GM20000 (cell line): ENCODE measurements at regions not wholly inside any gene's neighbourhood (a gene's known extent, or its start where the extent isn't known, plus 50 kb on each side); places are given as distances from the start of the nearest gene placed in this dataset.

Source experiments
- DNase-seq: peaks from one replicate; pipeline ENCODE4 v3.0.0; 2012; ENCODE audit warnings: low spot score
- CTCF ChIP-seq: IDR thresholded peaks from 2 replicates; pipeline ENCODE4 v1.5.1; 2012; ENCODE audit warnings: mild to moderate bottlenecking, control low read depth; ENCODE audit errors: extremely low read depth, missing control alignments

- no peak for TF ChIP-seq CTCF
- DNase-seq: no peak
Observed at GRCh38 chrX:102018208-102018607, 86.4 kb upstream of the ZMAT1 start.

- no peak for DNase-seq
- no peak for TF ChIP-seq CTCF
Observed at GRCh38 chrX:102008901-102009300, 77.1 kb upstream of the ZMAT1 start.

GRCh38 chrX:101999644-102000539 is 68.1 kb upstream of the ZMAT1 start:
- DNase-seq: no peak
- TF ChIP-seq CTCF: no peak

- no peak for DNase-seq
- TF ChIP-seq CTCF: no peak
Observed at GRCh38 chrX:101993335-101993734, 61.5 kb upstream of the ZMAT1 start.

- no peak for TF ChIP-seq CTCF
- DNase-seq: no peak
Observed at GRCh38 chrX:101986586-101986985, 54.8 kb upstream of the ZMAT1 start.
